ENCODE measurements at regions not wholly inside any gene's neighbourhood (a gene's known extent, or its start where the extent isn't known, plus 50 kb on each side); places are given as distances from the start of the nearest gene placed in this dataset.
A peak's percentile ranks its signal among the peaks of the same experiment; 100 is the strongest.

GRCh38 chr3:127483902-127484591, 106.5 kb downstream of the TPRA1 start:
- peak; percentile 2 for DNase-seq (ENCODE audit: low read depth in 2 of 2)

GRCh38 chr3:127483005-127483641, 107.4 kb downstream of the TPRA1 start:
- no peak for DNase-seq (ENCODE audit: low read depth in 2 of 2)

GRCh38 chr3:127482216-127483004, 108.1 kb downstream of the TPRA1 start:
- DNase-seq (ENCODE audit: low read depth in 2 of 2): no peak

GRCh38 chr3:127480196-127480954, 110.2 kb downstream of the TPRA1 start:
- DNase-seq (ENCODE audit: low read depth in 2 of 2): no peak

- DNase-seq (ENCODE audit: low read depth in 2 of 2): no peak
These were observed 111.1 kb downstream of the TPRA1 start for GRCh38 chr3:127479449-127479848.

- no peak for DNase-seq (ENCODE audit: low read depth in 2 of 2)
These were observed 111.6 kb downstream of the TPRA1 start for GRCh38 chr3:127478922-127479321.

GRCh38 chr3:127477396-127477795, 113.1 kb downstream of the TPRA1 start:
- no peak for DNase-seq (ENCODE audit: low read depth in 2 of 2)

- no peak for DNase-seq (ENCODE audit: low read depth in 2 of 2)
These were observed 113.6 kb downstream of the TPRA1 start for GRCh38 chr3:127476936-127477335.

GRCh38 chr3:127475975-127476705, 114.4 kb downstream of the TPRA1 start:
- DNase-seq (ENCODE audit: low read depth in 2 of 2): no peak

GRCh38 chr3:127475391-127475790, 115.1 kb downstream of the TPRA1 start:
- no peak for DNase-seq (ENCODE audit: low read depth in 2 of 2)

- DNase-seq (ENCODE audit: low read depth in 2 of 2): no peak
These were observed 117.1 kb downstream of the TPRA1 start for GRCh38 chr3:127473244-127474024.

GRCh38 chr3:127472506-127472905, 118.0 kb downstream of the TPRA1 start:
- no peak for DNase-seq (ENCODE audit: low read depth in 2 of 2)

GRCh38 chr3:127471142-127471541, 119.4 kb downstream of the TPRA1 start:
- no peak for DNase-seq (ENCODE audit: low read depth in 2 of 2)

- DNase-seq (ENCODE audit: low read depth in 2 of 2): no peak
These were observed 120.8 kb downstream of the TPRA1 start for GRCh38 chr3:127469760-127470159.

- no peak for DNase-seq (ENCODE audit: low read depth in 2 of 2)
These were observed 123.1 kb downstream of the TPRA1 start for GRCh38 chr3:127467391-127467790.

GRCh38 chr3:127464642-127465041, 125.9 kb downstream of the TPRA1 start:
- no peak for DNase-seq (ENCODE audit: low read depth in 2 of 2)

- no peak for DNase-seq (ENCODE audit: low read depth in 2 of 2)
These were observed 128.3 kb downstream of the TPRA1 start for GRCh38 chr3:127462111-127462655.

GRCh38 chr3:127461286-127461910, 129.1 kb downstream of the TPRA1 start:
- DNase-seq (ENCODE audit: low read depth in 2 of 2): no peak

GRCh38 chr3:127459891-127460290, 130.6 kb downstream of the TPRA1 start:
- no peak for DNase-seq (ENCODE audit: low read depth in 2 of 2)
